IPS DF 4.7 (cell line): ENCODE measurements at regions not wholly inside any gene's neighbourhood (a gene's known extent, or its start where the extent isn't known, plus 50 kb on each side); places are given as distances from the start of the nearest gene placed in this dataset.
"Not testable (repeated sequence)": the region's sequence is repeated elsewhere in the genome, so short reads cannot be mapped to it uniquely, and the experiment has no call there.

Experiments used
- DNase-seq: peaks from one replicate; pipeline ENCODE4 v3.0.0-alpha.2; 2013; ENCODE audit warnings: low spot score; ENCODE audit errors: extremely low read depth

GRCh38 chr20:4435671-4436455, 186.8 kb upstream of the ADRA1D start:
- no peak for DNase-seq

- DNase-seq: no peak
These were observed 186.1 kb upstream of the ADRA1D start for GRCh38 chr20:4435225-4435624.

- DNase-seq: no peak
These were observed 185.6 kb upstream of the ADRA1D start for GRCh38 chr20:4434681-4435080.

- DNase-seq: no peak
These were observed 182.4 kb upstream of the ADRA1D start for GRCh38 chr20:4431446-4431845.

- DNase-seq: not testable (repeated sequence)
These were observed 181.7 kb upstream of the ADRA1D start for GRCh38 chr20:4430826-4431225.

- DNase-seq: no peak
These were observed 179.0 kb upstream of the ADRA1D start for GRCh38 chr20:4427940-4428586.

- DNase-seq: no peak
These were observed 169.1 kb upstream of the ADRA1D start for GRCh38 chr20:4418141-4418540.

- no peak for DNase-seq
These were observed 166.2 kb upstream of the ADRA1D start for GRCh38 chr20:4415281-4415680.

- DNase-seq: no peak
These were observed 164.4 kb upstream of the ADRA1D start for GRCh38 chr20:4413314-4414049.

GRCh38 chr20:4412216-4412615, 163.1 kb upstream of the ADRA1D start:
- no peak for DNase-seq

- no peak for DNase-seq
These were observed 162.7 kb upstream of the ADRA1D start for GRCh38 chr20:4411744-4412143.

- DNase-seq: no peak
These were observed 157.5 kb upstream of the ADRA1D start for GRCh38 chr20:4406627-4407026.

GRCh38 chr20:4401601-4402000, 152.5 kb upstream of the ADRA1D start:
- DNase-seq: no peak

GRCh38 chr20:4384961-4385360, 135.9 kb upstream of the ADRA1D start:
- no peak for DNase-seq

GRCh38 chr20:4383961-4384360, 134.9 kb upstream of the ADRA1D start:
- no peak for DNase-seq

- DNase-seq: no peak
These were observed 126.8 kb upstream of the ADRA1D start for GRCh38 chr20:4375881-4376280.

- DNase-seq: no peak
These were observed 124.4 kb upstream of the ADRA1D start for GRCh38 chr20:4373454-4373853.

GRCh38 chr20:4371623-4372251, 122.7 kb upstream of the ADRA1D start:
- DNase-seq: no peak

- DNase-seq: no peak
These were observed 121.8 kb upstream of the ADRA1D start for GRCh38 chr20:4370851-4371250.

GRCh38 chr20:4369798-4370124, 120.7 kb upstream of the ADRA1D start:
- DNase-seq: no peak

- DNase-seq: no peak
These were observed 120.2 kb upstream of the ADRA1D start for GRCh38 chr20:4369119-4369797.
